Inferior parietal cortex (tissue), 1 donor: ENCODE measurements at regions not wholly inside any gene's neighbourhood (a gene's known extent, or its start where the extent isn't known, plus 50 kb on each side); places are given as distances from the start of the nearest gene placed in this dataset.
"Not testable (repeated sequence)": the region's sequence is repeated elsewhere in the genome, so short reads cannot be mapped to it uniquely, and the experiment has no call there.

Source experiments
- DNase-seq: peaks from one replicate; pipeline ENCODE4 v3.0.0-alpha.2; 2016; ENCODE audit errors: extremely low spot score

DNA sequence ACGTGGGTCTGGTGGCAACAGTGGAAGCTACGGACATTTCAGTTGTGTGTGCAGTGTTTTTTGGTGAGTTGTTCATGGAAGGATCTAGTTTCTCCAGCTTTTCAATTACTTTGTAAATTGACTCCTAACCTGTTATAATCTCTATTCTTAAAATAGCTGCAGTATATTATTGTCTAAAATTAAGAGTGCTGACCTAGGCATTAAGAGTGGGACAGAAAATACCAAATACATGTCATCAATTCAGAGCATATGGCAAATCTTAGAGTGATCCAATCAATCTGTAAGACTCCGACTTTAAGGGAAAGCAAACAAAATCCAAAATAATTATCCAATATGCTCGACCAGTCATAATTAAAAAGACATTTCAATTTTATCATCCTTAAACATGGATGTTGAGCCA is 338.1 kb upstream of the PCDH9 start:
- DNase-seq = no peak

DNA sequence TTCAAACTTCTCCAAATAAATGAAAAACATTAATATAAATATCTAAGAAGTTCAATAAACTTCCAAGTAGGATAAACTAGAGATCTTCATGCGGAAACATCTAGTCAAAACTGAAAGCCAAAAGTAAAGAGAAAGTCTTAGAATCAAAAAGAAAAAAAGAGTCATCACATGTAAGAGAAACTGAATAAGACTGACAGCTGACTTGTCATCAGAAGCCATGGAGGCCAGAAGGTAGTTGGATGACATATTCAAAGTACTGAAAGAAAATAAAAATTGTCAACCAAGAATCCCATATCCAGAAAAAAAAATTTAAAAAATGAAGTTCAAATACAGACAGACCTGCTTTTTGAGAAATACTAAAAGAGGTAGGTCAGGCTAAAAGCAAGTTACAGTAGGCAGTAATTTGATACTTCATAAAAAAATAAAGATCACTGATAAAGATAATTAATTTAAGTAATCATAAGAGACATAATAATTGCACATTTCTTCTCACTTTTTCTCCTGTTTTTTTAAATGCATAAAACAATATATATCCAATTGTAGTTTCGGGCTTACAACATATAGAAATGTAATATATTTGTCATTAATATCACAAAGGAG is 327.6 kb upstream of the PCDH9 start:
- no peak for DNase-seq

DNA sequence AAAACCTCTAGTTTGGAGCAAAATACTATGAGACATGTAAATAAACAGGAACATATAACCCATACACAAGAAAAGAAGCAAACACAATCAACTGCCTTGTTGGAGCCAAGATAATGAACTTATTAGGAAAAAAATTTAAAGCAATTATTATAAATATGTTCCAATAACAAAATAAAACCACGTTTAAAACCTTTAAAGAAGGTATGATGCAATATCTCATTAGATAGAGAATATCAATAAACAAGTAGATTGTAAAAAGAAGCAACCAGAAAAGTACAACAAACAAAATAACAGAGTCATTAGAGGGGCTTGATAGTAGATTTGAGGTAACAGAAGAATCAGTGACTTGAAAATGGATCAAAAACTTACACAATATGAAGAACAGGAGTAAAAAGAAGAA is 327.0 kb upstream of the PCDH9 start:
- no peak for DNase-seq

DNA sequence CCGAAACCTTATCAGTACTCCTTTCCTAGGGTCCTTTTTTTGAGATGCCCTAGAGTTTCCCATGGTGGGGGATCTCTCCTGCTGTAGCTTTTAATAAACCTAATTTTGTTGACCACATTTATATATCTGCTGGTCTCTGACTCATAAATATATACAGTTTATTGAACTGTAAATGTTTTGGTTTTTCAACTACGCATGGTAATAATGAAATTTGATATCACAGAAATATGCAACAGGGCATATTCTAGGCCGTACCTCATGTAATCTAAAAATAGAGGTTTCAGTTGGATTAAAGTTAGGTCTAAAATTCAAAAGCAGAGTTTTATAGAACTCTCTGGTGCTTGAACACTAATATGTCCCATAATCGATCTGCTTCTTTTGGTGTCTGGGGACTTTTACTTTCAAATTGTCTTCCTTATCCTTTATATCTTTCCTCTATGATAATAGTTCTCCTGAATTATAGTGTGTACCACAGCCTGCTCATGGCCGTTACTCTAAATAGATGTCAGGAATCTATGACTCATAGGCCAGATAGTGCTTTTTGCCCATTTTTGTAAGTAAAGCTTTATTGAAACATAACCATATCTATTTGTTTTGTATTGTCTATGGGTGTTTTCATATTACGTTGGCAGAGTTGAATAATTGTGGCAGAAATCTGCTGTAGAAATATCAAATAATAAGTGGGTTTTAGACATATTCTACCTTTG is 324.8 kb upstream of the PCDH9 start:
- no peak for DNase-seq

DNA sequence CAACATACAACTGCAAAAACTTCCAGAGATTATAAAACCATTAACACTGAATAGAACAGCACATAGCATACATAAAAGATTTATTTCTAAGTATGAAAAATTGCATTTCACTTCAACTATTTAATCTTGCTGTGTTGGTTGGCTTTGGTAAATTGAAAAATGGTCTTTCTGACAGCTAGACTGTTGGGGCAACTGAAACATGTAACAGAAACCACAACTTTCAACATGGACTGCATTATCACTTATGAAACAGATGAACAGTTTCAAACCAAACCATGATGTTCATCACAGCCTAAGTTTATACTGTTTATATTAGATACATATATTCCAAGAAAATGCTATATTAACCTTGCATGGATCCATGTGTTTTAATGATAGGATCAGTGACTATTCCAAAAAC is 324.1 kb upstream of the PCDH9 start:
- no peak for DNase-seq

DNA sequence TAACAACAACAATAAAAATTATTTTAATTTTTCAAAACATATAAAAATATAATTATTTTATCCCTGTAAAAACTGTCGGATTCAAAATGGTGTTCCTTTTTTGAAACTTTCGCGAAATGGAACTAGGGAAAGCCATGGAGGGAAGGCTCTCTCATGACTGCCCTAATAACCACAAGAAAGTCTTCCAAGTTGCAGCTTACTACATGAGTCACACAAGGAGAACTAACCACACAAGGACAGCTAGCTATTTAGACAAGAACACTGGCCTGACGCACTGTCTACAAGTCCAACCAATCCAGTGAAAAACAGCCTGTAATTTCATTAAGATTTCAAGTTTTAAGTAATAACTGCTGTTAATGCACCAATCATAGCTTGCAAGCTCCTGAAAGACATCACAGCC is 319.2 kb upstream of the PCDH9 start:
- no peak for DNase-seq

DNA sequence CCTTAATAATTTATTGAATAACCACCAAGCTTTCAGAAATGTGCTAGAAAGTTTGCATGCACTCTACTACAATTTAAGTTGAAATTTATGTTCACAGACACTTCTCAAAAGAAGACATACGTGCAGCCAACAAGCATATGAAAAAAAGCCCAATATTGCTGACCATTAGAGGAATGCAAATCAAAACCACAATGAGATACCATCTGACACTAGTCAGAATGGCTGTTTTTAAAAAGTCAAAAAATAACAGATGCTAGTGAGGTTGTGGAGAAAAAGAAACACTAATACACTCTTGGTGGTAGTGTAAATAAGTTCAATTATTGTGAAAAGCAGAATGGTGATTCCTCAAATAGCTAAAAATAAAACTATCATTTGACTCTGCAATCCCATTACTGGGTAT is 308.8 kb upstream of the PCDH9 start:
- no peak for DNase-seq

DNA sequence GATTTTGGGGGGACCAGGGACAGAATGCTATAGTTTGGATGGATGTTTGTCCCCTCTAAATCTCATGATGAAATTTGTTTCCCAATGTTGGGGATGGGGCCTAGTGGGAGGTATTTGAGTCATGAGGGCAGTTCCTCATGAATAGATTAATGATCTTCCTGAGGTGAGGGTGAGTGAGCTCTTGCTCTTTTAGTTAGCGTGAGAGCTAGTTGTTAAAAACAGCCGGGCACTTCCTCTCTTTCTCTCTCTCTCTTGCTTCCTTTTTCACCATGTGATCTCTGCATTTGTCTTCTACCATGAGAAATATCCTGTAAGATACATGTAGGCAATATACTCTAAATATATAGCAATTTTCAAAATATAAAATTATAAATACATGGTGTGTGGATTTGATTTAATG is 290.8 kb upstream of the PCDH9 start:
- DNase-seq = no peak

DNA sequence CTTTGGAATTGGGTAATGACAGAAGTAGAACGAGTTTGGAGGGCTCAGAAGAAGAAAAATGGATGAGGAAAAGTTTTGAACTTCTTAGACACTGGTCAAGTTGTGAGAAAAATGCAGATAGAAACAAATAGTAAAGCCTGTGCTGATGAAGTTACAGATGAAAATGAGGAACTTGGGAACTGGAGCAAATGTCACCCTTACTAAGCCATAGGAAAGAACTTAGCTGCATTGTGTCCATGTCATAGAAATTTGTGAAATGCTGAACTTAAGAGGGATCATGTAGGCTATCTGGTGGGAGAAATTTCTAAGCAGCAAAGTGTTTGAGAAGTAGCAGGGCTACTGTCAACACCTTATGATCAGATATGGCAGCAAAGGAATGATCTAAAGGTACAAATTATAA is 289.2 kb upstream of the PCDH9 start:
- DNase-seq = no peak

DNA sequence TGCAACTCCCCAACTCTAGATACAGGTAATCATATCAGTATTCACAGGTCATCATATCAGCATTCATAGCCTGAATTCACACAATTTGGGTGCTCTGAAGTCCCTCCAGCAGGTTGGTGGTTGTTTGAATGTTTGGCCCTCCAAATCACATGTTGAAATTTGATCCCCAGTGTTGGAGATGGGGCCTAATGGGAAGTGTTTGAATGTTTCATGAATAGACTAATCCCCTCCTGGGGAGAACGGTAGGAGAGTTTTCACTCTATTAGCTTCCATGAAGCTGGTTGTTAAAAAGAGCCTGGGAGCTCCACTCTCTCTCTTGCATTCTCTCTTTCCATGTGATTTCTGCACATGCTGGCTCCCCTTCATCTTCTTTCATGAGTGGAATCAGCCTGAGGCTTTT is 288.6 kb upstream of the PCDH9 start:
- DNase-seq = no peak

DNA sequence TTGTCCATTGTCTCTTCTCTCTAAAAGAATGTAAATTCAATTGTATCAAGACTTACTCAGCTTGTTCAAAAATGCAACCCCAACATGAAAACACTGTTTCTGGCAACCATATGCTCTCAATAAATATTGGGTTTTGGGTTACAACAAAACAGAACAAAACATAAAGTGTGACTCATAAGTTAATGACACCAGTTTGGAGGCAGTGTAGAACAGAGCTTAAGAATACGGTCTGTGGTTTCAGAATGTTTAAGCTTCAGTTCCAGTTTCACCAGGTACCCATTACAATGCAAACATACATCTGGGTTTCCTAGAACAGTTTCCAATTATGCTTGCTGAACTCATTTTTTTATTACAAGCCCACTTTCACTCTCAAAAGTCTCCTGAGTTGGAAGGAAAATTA is 285.8 kb upstream of the PCDH9 start:
- no peak for DNase-seq

DNA sequence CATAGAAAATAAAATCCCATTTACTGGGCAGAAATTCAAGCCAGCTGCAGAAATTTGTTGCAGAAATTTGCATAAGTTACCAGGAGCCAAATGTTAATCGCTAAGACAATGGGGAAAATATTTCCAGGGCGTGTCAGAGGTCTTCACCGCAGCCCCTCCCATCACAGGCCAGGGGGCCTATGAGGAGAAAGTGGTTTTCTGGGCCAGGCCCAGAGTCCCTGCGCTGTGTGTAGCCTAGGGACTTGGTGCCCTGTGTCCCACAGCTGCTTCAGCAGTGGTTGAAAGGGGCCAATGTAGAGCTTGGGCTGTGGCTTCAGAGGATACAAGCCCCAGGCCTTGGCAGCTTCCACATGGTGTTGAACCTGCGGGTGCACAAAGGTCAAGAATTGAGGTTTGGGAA is 278.9 kb upstream of the PCDH9 start:
- DNase-seq = no peak

DNA sequence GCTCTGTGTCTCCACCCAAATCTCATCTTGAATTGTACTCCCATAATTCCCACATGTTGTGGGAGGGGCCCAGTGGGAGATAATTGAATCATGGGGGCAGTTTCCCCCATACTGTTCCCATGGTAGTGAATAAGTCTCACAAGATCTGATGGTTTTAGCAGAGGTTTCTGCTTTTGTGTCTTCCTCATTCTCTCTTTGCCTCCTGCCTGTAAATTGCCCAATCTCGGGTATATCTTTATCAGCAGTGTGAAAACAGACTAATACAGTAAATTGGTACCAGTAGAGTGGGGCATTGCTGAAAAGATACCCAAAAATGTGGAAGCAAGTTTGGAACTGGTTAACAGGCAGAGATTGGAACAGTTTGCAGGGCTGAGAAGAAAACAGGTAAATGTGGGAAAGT is 278.1 kb upstream of the PCDH9 start:
- DNase-seq = not testable (repeated sequence)

DNA sequence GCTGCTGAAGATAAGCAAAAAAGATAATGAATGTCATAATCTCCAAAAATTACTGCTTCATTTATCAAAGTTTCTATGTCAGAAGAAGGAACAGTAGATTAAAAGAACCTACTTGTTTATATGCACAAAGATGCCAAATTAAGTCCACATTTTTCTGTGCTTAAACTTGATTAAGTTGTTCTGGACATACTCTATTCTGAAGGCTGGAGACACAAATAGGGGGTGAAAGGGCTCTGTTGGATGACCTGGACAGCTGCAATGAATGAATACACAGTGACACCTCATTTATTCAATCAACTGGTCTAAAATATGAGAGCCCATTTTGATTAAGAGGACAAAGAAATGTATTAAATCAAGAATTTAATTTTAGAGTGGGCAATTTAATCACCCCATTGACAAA is 276.3 kb upstream of the PCDH9 start:
- no peak for DNase-seq

DNA sequence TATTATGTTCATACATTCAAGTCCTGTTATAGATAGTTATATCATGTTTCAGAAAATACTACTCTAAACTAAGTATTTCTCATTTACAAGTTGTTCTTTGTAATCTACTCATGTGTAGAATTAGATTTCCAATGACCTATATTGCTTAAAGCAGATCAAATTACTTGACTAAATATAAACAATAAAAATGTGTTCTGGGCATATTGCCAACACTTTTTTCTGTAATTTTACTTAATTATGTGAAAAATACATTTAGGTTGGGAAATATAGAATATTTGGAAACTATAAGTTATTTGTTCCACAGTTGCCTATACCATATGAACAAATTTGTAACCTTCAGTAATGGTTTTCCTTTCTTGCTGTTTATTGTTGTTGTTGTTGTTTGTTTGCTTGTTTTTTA is 275.2 kb upstream of the PCDH9 start:
- DNase-seq = no peak

DNA sequence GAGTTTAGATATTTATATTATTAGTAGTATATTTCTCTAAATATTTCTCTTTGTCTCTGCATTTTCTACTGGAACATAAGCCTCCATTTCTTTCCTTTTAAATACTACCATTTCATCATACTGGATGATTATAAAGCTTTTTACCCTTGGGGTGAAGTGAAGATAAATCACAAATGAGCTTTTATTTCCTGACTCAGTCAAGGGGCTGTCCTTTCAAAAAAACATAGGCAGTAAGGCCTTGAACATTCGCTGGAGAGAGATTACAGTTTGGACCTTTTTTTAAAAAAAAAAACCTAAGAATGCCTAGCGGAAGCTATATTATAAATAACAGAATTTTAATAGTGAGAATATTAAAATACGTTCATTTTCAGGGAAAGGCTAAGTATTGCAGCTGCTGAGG is 268.8 kb upstream of the PCDH9 start:
- DNase-seq = no peak

DNA sequence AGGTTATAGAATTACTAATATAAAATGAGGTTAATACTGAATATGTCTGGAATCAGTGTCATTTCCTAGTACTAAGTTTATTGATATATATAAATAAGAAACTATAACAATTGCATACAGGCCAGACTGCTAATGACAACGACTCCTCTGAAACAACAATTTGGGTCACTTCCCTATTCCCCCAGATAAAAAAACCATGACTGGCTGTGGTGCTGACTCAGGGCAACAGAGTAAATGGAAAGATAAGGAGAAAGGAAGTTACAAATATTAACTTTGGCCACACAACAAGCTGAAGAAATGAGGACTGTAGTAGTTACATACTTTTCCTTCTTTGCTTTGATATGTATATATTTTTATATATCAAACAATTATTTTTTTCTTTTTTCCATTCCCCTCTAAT is 263.7 kb upstream of the PCDH9 start:
- DNase-seq = no peak

DNA sequence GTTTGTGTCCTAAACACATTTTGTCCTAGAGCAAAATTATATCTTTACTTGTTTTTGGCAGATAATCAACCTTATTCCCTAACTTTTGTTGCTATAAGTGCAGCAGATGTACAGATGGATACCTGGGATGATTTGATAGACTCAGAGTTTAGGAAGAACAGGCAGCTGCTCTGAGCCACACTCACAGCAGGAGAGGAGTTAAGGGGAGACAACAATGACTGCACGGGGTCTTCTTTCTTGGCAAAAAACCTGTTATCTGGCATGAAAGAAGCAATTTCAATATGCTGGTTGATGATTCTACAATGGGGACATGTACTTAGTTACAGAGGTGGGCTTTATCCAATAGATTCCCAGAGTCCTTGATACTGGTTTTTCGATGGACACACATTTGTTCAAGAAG is 258.9 kb upstream of the PCDH9 start:
- no peak for DNase-seq

DNA sequence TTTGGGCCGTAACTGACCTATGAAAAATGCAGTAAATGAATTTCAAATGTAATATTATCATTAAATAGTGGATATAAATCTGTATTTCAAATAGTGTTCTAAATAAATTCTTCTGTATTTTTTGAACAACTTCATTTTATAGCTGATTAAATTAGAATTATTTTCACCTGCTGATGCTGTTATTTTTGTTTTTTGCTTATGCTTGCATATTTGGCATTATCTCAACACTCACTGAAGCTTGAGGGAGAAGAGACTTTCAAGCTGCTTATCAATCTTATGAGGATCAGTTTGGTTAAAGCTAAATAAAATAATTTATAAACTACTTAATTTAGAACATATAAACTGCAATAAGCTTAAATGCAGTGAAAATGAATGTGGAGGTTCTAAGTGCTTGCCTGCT is 251.3 kb upstream of the PCDH9 start:
- no peak for DNase-seq

DNA sequence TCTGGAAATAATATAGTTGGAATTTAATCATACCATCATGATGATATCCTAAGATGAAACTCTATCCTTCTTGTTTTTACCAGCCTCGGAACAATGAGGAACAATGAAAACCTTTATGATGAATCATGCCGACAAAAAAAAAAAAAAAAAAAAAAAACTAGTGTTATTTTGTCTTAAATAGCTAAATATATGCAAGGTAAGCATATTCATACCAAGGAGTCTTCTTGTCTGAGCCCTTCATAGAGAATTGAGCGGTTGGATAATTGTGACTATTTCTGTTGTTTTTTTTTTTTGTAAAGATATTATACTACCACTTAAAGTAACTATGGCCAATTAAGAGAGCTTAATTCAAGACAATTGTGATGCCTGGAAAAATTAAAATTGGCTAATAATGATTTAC is 244.0 kb upstream of the PCDH9 start:
- no peak for DNase-seq

DNA sequence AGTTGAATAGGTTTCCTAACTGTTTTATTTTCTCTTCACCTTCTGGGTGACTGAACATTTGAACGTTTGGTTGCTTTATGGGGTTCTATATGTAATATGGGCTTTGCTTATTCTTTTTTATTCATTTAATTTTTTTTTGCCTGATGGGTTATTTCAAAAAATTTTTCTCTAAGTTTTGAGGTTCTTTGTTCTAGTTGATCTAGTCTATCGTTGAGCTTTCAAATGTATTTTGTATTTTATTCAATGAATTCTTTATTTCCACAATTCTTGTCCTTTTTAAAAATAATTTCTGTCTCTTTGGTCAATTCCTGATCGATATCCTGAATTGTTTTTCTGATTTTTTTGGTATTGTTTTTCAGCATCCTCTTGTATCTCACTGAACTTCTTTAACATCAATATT is 239.5 kb upstream of the PCDH9 start:
- DNase-seq = no peak

DNA sequence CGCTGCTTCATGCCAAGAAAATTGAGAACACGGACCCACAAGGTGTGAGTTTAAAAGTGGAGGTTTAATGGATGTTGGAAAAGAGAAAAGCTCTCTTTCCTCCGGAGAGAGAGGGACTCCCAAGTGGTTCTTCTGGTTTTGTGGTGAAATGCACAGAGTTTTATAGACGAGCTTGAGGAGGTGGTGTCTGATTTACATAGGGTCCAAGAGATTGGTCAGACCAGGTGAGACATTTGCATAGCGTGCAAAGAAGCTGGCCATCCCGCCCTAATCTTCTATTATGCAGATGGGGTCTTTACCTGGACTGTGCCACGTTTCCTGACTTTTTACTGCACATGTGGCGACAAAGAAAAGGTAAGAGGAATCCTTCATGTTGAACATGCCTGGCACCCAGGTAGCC is 236.4 kb upstream of the PCDH9 start:
- no peak for DNase-seq

DNA sequence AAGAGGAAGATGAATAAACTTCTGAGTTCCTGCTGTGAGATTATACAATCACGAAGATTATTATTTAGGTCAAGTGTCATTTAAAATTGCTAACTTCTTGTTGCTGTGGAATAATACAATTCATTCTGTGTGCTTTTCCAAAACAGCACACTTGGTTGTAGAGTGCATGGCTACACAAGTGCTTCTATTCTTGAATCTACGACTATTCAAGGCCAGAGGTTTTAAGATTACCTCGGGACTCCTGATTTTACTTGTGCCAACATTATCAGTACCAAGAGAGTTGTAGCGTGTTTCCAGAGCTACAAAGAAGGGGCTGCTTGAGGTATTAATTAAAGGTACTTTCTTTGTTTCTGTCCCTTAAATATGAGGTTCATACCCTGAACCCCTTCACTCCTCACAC is 234.0 kb upstream of the PCDH9 start:
- no peak for DNase-seq

DNA sequence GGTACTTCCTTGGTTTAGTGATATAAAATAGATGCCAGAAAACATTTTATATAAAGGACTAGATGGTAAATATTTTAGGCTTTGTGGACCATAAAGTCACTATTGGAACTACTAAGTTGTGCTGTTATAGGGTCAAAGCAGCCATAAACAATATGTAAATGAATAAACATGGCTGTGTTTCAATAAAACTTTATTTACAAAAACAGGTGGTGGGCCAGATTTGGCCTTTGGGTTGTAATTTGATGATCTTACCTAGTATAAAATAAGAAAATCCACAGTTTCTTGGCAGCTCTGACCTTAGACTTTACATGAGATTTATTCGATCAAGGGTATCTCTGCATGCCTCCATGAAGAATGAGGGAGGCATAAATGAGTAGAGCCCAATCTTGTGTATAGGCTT is 232.0 kb upstream of the PCDH9 start:
- no peak for DNase-seq
